Esophagus squamous epithelium (tissue), 5 donors: ENCODE measurements at regions not wholly inside any gene's neighbourhood (a gene's known extent, or its start where the extent isn't known, plus 50 kb on each side); places are given as distances from the start of the nearest gene placed in this dataset.

Source experiments
- DNase-seq: peaks from one replicate; lab custom pipeline; 2025; lab: John Stamatoyannopoulos, UW
- H3K27ac ChIP-seq, 4 donors: fragments of 200-600 bp; sonication (generic); one replicate each; pipeline ENCODE4 v1.5.1; 2016 to 2019; ENCODE audit warnings: mild to moderate bottlenecking in 1 of 4
- H3K27me3 ChIP-seq, 4 donors: fragments of 200-600 bp; sonication (generic); 1 replicate in 3 of 4; 2 replicates in 1 of 4; pipeline versions ENCODE4 v1.5.1 to v1.6.0; 2017 to 2021; ENCODE audit warnings: antibody characterized with exemption in 1 of 4
- H3K36me3 ChIP-seq, 3 donors: fragments of 200-600 bp; sonication (generic); one replicate each; pipeline ENCODE4 v1.5.1; 2016 to 2019
- H3K4me1 ChIP-seq, 3 donors: fragments of 200-600 bp; sonication (generic); one replicate each; pipeline ENCODE4 v1.5.1; 2017 to 2019
- H3K4me3 ChIP-seq, 4 donors: fragments of 200-600 bp; sonication (generic); 1 replicate in 3 of 4; 2 replicates in 1 of 4; pipeline ENCODE4 v1.5.1; 2016 to 2019; ENCODE audit warnings: mild to moderate bottlenecking in 2 of 4, moderate library complexity in 1 of 4
- H3K9me3 ChIP-seq, 3 donors: fragments of 200-600 bp; sonication (generic); one replicate each; pipeline ENCODE4 v1.5.1; 2016 to 2019
- CTCF ChIP-seq, 6 experiments: fragments of 450-650 bp in 4 of 6; fragments of 200-600 bp in 2 of 6; sonication (generic) in 2 of 6; IDR thresholded peaks; one replicate each; pipeline ENCODE4 v1.5.1; 2016 to 2019; ENCODE audit warnings: antibody characterized with exemption in 6 of 6, mild to moderate bottlenecking in 4 of 6, moderate library complexity in 4 of 6
- POLR2A ChIP-seq, 4 donors: fragments of 450-650 bp; IDR thresholded peaks; one replicate each; pipeline ENCODE4 v1.6.1; 2017; ENCODE audit warnings: antibody characterized with exemption in 4 of 4, mild to moderate bottlenecking in 4 of 4, moderate library complexity in 3 of 4
- WGBS, 2 donors: methylation state at CpG; one replicate each; pipeline ENCODE4 v1.1.5; 2018; 5-methylcytosine and 5-hydroxymethylcytosine counted together
- intact Hi-C: fragments of 100-400 bp; cut with DNase I; formaldehyde crosslinking; loops from one replicate; pipeline ENCODE4 v1.15.0; 2022
- donor health status: DM: yes; HTN: yes; CAD: no.

- H3K4me1 ChIP-seq, result no peaks in the 10 kb centered on the region
- no peak for DNase-seq
- TF ChIP-seq CTCF (IDR thresholded peaks at IDR 0.05), result no peak
- no peak for TF ChIP-seq POLR2A (IDR thresholded peaks at IDR 0.05)
- WGBS, 2 donors, result 67 to 75% methylated on average over 2 of the region's 2 CpGs
- no peaks in the 10 kb centered on the region for H3K9me3 ChIP-seq
- no peaks in the 10 kb centered on the region for H3K36me3 ChIP-seq
- no peaks in the 10 kb centered on the region for H3K27me3 ChIP-seq
- no peak overlapping the region for H3K4me3 ChIP-seq
- intact Hi-C loops, result no loop called here
- H3K27ac ChIP-seq, result no peak overlapping the region
Observed at GRCh38 chr11:90845799-90846198, 623.0 kb upstream of the CHORDC1 start.

- Histone ChIP-seq H3K27me3 (no peaks in the 10 kb centered on the region), H3K27ac (no peak overlapping the region), H3K4me1 (no peaks in the 10 kb centered on the region), H3K4me3 (no peak overlapping the region), H3K36me3 (no peaks in the 10 kb centered on the region), H3K9me3 (no peaks in the 10 kb centered on the region)
- no peak for TF ChIP-seq CTCF (IDR thresholded peaks at IDR 0.05)
- TF ChIP-seq POLR2A (IDR thresholded peaks at IDR 0.05), result no peak
- intact Hi-C loops, result no loop called here
- WGBS, 2 donors, result 50 to 53% methylated on average over 1 of the region's 1 CpG
- DNase-seq, result no peak
Observed at GRCh38 chr11:90845126-90845525, 622.3 kb upstream of the CHORDC1 start.

GRCh38 chr11:90844041-90844440 is 621.2 kb upstream of the CHORDC1 start:
- intact Hi-C loops, result no loop called here
- WGBS, 2 donors, result 81 to 82% methylated on average over 3 of the region's 3 CpGs
- no peak for DNase-seq

GRCh38 chr11:90842681-90843080 is 619.8 kb upstream of the CHORDC1 start:
- intact Hi-C loops, result no loop called here
- H3K4me1 ChIP-seq, result no peaks in the 10 kb centered on the region
- no peaks in the 10 kb centered on the region for H3K36me3 ChIP-seq
- no peaks in the 10 kb centered on the region for H3K9me3 ChIP-seq
- H3K27me3 ChIP-seq, result no peaks in the 10 kb centered on the region
- H3K27ac ChIP-seq, result no peak overlapping the region
- no peak for DNase-seq
- TF ChIP-seq POLR2A (IDR thresholded peaks at IDR 0.05), result no peak
- no peak for TF ChIP-seq CTCF (IDR thresholded peaks at IDR 0.05)
- no peak overlapping the region for H3K4me3 ChIP-seq

More at GRCh38 chr11:90844041-90844440, 621.2 kb upstream of the CHORDC1 start:
- no peak for TF ChIP-seq CTCF (IDR thresholded peaks at IDR 0.05)
- TF ChIP-seq POLR2A (IDR thresholded peaks at IDR 0.05), result no peak
- Histone ChIP-seq H3K4me1 (no peaks in the 10 kb centered on the region), H3K27me3 (no peaks in the 10 kb centered on the region), H3K4me3 (no peak overlapping the region), H3K27ac (no peak overlapping the region), H3K9me3 (no peaks in the 10 kb centered on the region), H3K36me3 (no peaks in the 10 kb centered on the region)

GRCh38 chr11:90840071-90840470 is 617.2 kb upstream of the CHORDC1 start:
- Histone ChIP-seq H3K4me3 (no peak overlapping the region), H3K36me3 (no peaks in the 10 kb centered on the region), H3K27ac (no peak overlapping the region), H3K9me3 (no peaks in the 10 kb centered on the region), H3K27me3 (no peaks in the 10 kb centered on the region), H3K4me1 (no peaks in the 10 kb centered on the region)
- DNase-seq, result no peak
- TF ChIP-seq POLR2A (IDR thresholded peaks at IDR 0.05) (no peak), CTCF (IDR thresholded peaks at IDR 0.05) (no peak)
- WGBS, 2 donors, result 68 to 70% methylated on average over 2 of the region's 2 CpGs
- intact Hi-C loops, result no loop called here
